AG20443 (cell line): ENCODE measurements at regions not wholly inside any gene's neighbourhood (a gene's known extent, or its start where the extent isn't known, plus 50 kb on each side); places are given as distances from the start of the nearest gene placed in this dataset.

Source experiments
- DNase-seq: peaks from one replicate; pipeline ENCODE4 v3.0.0; 2012; ENCODE audit warnings: low spot score, mixed read lengths

DNA sequence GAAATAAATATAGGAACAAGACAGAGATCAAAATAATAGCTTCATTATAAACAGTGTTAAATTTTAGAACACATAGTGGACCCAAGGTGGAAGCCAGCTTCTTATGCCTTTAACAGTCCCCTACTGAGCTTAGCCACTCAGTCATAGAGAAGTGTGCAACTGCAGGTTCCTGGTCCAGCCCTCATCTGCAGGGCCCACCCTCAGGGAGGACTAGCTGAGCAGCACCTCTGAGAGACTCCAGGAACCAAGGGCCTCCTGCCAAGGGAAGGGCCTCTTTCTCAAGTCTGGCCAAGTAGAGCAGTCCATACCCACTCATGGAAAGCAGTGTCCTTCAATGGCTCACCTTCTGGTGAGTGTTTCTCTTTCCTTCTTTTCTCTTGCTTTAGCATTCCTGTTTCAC, 173.7 kb upstream of the PRPS1L1 start:
- DNase-seq, result no peak

- DNase-seq, result no peak
Measured at GRCh38 chr7:18202315-18203045, 174.8 kb upstream of the PRPS1L1 start.

- no peak for DNase-seq
Measured at GRCh38 chr7:18206331-18206730, 178.7 kb upstream of the PRPS1L1 start.

DNA sequence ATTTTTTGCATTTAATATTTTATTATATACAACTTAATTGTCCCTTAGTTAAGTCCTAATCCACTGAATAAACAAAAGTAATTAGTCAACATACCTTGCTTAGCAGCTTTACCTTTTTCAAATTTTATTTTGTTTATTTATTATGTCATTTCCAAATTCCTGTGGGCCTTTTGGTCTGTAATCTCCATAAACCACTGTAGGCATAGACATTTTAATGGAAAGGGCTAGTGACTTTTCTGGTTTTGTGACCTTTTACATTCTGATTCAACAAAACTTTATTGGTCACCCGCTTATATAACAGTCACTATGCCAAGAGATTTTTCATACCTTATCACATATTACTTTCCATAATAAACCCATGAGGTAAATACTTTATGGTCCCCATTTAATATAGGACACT, 181.3 kb upstream of the PRPS1L1 start:
- DNase-seq, result no peak

GRCh38 chr7:18210377-18210776, 182.7 kb upstream of the PRPS1L1 start:
- no peak for DNase-seq

- DNase-seq, result no peak
Measured at GRCh38 chr7:18210788-18211187, 183.1 kb upstream of the PRPS1L1 start.

- DNase-seq, result no peak
Measured at GRCh38 chr7:18212308-18212707, 184.7 kb upstream of the PRPS1L1 start.

DNA sequence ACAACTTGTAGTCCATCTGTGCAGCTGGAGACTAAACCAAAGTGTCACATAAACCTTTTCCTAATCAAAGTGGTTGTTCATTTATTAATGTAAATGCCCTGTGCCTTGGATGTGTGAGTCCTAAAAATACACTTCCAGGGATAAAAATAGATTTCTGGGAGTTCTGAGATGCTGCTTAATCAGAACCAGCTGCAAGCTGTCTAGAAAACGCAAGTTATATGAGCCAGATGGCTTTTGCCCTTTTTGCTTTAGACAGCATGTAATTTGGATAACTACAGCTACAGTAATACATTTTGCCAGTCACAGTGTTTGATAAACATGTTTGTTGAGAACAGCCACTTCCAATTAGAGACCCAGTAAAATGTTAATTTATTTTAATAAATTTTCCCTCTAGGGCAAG, 185.1 kb upstream of the PRPS1L1 start:
- peak; percentile 30 for DNase-seq

GRCh38 chr7:18213652-18214051, 186.0 kb upstream of the PRPS1L1 start:
- no peak for DNase-seq

DNA sequence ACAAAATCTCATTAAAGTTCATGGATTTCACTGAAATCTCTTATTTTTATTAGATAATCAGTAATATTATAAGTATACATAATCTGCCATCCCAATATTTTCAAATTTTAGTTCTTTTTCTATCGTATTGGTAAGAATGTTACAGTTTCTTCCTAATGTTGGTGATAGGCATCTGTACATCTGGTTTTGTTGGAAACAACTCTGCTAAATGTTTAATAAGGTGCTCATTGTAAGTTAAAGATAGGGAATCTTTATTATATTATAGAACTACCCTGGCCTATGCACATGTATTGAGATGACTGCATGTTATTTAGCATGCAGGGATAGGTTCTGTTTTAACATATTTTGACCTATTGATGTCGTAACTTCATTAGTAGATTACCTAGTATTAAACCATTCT, 188.6 kb upstream of the PRPS1L1 start:
- DNase-seq, result no peak

DNA sequence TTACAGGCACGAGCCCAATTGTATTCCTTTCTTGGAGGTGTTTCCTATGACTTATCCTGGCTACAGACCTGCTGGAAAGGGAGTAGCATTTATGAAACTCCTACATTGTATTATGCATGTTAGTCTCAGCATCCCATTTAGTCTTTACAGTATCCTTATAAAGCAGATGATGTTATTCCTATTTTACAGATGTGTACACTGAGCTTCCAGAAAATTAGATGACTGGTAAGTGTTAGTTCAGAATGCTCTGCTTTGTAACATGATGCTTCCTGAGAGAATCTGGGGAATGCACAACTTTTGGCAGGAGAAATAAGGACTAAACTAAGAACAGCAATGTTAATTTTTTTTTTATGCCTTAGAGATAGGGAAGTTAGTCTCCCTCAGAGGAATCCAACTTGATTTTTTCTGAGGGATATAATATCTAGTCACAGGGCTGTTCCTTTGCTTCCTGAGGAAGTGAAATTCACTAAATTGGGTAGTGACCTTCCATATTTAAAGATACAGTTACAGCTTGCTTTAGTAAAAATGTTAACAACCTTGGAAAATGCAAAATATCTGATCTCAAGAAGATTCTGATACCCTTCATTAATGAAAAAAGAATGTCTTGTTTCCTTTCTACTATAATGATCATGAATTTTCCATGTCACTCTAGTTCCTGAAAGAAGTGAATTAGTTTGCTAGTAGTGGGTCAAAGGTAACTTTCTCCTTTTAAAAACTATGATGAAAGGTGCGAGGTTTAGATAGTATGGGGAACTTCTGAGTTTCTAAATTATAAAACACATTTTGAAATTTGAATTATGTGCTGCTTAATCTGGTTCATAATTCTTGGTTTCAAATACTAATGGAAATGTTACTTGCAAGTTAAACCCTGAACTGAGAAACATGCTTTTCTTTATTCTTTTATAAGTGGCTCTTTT, 194.0 kb upstream of the PRPS1L1 start:
- peak; percentile 8 for DNase-seq

DNA sequence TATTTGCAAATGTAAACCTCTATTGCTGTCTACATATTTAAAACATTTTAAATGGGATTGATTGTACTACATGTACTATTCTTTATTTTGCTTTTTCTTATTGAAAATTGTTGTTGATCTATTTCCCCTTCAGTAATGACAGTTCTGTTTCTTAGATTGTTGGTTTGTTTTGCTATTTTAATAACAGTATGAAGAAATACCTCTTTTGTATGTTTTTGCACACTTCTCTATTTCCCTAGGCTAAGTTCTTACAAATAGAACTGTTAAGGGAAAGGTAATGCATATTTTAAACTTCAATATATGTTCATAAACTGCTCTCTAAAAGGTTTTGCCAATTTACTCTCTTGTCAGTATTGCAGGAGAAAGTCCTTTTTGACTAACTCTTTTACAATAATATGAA, 195.0 kb upstream of the PRPS1L1 start:
- no peak for DNase-seq

- DNase-seq, result no peak
Measured at GRCh38 chr7:18224138-18224537, 196.5 kb upstream of the PRPS1L1 start.

DNA sequence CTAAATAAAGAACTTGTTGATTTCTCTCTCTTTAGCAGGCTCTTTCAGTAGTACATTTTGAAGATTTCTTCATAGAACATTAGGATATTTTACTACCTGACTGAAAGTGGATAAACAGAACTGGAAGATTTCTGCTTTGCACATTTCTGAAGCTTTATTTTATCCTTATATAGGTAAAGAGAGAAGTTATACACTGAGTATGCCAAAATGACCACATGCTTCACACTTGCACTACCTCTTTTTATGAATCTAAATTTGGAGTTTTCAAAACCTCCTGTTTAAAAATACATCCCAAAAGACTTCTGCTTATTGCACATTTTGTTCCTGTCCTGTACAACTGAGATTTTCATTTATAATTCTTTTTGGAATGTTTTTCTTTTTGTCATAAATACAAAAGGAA, 197.4 kb upstream of the PRPS1L1 start:
- no peak for DNase-seq

GRCh38 chr7:18226598-18226997, 199.0 kb upstream of the PRPS1L1 start:
- no peak for DNase-seq

DNA sequence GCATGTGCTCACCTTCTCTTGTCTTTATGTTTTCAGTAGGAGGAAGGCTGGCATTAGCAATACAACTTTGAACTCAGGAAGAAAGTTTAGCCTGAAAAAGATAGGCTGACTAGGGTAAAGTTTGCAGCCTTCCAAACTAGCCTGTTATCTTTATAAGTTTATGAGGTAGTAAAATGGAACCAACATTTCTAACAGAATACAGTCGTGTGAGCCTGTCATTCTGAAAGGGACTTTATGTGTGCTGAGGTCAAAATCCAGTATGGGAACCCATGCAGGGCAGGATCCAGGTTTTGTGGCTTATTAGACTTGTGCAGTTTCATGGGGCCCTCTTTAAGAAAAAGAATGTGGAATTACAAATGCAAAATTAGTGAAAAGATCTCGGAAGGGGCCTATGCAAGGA, 201.0 kb upstream of the PRPS1L1 start:
- no peak for DNase-seq

DNA sequence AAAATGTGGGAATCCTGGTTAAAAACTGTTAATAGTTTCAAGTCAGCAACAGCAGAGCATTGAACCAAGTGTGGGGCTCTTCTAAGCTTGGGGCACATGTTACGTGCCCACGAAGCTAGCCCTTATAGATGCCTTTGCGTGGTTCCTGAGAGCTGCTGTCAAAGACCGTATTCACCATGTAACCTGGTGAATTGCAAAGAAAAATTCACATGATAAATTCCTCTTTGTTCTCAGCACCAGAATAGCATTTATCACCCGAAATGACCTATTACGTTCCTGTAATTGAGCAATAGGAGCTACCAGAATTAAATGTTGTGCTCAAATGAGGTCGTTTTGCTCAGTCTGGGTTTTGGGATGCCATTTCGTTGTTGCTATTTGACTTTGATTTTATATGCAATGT, 202.6 kb upstream of the PRPS1L1 start:
- DNase-seq, result no peak

DNA sequence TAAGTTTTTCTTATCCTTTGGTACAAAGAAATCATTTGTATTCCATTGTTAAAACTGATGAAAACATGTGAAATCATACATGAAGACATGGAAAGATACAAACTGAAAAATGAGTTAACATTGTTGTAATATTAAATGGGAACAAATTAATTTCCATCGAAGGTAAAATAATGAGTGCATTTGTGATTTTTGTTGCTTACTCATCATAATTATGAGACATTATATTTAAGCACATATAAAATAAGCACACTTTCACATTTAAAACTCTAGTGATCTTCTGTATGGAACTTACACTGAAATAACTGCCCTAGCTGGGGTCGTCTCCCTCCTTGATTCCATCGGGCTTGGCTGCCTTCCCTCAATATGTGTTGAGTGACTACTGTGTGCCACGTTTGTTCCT, 204.2 kb upstream of the PRPS1L1 start:
- no peak for DNase-seq

- DNase-seq, result no peak
Measured at GRCh38 chr7:18234519-18234918, 206.9 kb upstream of the PRPS1L1 start.

DNA sequence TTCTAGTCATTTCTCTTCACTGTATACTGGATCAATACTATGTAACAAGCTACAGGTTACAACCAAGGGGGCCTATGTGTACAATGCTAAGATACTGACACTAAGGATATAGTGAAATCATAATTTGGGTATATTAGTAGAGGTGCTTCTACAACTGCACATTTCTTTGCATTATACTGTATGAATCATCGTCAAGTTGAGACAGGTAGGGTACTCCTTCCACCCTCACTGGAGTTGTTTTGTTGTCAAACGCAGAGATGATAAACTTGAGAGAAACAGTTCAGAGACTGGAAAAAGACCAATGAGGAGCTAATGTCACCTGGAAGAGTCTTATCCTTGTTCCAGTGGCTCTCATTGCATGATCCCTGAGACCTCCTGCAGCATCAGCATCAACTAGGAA, 208.2 kb upstream of the PRPS1L1 start:
- no peak for DNase-seq

GRCh38 chr7:18239212-18239611, 211.6 kb upstream of the PRPS1L1 start:
- DNase-seq, result no peak

DNA sequence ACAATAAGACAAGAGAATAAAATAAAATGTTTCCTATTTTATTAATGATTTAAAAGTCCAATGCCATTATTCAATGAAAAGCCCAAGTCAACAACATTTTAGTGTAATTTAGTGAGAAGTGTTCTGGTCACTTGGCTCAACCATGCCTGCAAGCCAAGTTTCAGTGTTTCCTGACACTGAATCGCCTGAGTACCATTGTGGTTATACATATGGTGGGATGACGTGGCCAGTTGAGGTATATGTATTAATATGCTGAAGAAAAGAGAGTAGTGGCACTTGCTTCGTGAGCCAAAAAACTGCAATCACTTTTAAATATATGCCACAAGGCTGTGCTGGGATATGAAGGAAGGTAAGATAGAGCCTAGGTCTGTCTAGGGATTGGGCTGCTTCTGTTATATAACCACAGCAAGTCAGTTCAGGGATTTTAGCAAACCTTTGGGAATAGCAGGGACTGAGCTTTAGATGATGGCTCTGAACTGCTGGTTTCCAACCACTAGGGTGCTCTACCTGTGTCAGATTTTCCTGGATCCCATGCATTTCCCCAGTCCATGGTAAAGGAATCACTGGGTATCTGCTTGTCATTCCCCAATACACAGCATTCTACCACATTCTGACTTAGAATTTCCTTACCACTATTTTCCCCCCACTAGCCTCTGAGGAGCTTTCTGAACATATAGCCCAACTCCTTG, 214.0 kb upstream of the PRPS1L1 start:
- no peak for DNase-seq

DNA sequence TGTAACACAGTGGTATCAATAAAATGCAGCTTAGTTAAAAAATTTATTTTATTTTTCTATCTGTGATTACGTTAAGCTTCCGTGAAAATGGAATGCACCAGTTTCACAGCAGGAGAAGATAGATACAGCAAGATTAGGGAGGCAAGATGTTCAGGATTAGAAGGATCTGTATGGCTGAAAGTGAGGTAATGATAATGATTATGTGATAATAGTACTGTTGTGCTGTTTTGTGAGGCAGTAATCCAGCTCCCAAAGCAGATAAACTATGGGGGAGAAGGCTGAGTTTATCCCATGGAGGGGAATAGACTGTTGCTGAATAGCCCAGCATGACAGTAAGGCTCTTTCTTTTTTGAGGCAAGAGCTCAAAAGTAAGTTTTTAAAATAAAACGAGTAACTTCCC, 216.1 kb upstream of the PRPS1L1 start:
- DNase-seq, result no peak
